Inflammatory macrophage treated with lipopolysaccharide for 1 hour (primary cell): ENCODE measurements at regions not wholly inside any gene's neighbourhood (a gene's known extent, or its start where the extent isn't known, plus 50 kb on each side); places are given as distances from the start of the nearest gene placed in this dataset.

Source experiments
- DNase-seq, 2 donors: peaks; one replicate each; pipeline ENCODE4 v3.0.0-alpha.2; 2020 to 2022

DNA sequence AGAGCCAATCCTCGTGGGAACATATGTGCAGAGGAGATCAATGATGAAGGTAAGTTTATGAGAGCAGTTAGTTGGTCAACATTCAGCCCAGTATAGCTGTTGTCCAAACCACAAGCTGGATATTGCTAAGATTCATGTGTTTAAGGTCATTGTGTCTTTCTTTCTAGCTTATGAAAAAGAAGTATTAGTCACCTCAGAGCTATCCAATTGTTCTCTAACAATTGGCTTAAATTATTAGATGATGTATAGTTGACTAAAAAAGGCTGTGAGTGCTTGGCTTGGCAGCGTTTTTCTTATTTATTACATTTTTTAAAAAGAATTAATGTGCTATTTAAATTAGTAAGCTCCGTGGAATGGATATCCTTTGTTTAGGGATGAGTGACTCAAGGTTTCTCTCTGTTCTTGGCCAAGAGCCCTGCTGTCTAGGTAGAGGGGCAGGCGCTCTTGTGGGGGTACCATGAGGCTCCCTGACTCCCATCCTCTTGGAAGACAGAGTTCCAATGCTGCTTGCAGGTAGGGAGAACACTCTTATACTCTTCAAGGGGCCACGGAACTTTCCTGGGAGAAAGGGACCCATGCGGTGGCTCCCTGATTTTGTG, 487.4 kb downstream of the IRX1 start:
- no peak for DNase-seq

- no peak for DNase-seq
Observed at GRCh38 chr5:4083591-4084337, 488.1 kb downstream of the IRX1 start.

DNA sequence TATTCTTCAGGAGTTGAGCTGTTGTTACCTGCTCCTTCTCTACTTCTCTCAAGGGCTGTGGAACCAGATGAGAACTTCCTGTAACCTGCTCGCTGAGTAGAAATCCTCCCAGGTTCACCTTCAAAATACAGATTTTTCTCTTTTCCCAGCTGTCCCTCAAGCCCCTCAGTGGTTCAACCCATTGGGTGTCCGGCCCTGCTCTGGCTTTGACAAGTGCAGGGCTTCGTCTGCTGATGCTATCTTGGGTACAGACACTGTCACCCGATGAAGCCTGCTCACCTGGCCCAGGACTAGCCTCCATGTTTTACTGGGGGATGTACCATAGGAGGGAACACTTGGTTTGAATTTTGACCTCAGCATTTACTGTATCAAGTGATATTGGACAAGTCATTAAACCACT, 490.4 kb downstream of the IRX1 start:
- no peak for DNase-seq

DNA sequence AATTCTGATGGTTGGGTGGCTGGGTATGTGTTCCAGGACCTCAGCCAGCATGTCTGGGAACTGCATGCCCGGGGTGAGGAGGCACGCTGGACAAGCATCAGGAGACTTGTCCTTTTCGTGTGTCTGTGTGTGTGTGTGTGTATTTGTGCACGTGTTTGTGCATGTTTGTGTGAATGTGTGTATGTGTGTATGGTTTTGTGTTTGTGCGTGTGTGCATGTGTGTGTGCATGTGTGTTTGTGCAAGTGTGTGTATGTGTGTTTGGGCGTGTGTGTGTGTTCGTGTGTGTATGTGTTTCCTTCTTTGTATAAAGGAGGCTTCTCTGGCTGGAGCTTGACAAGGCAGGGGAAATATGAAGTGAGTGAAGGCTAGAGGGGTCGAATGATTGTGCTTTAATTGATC, 491.5 kb downstream of the IRX1 start:
- no peak for DNase-seq

DNA sequence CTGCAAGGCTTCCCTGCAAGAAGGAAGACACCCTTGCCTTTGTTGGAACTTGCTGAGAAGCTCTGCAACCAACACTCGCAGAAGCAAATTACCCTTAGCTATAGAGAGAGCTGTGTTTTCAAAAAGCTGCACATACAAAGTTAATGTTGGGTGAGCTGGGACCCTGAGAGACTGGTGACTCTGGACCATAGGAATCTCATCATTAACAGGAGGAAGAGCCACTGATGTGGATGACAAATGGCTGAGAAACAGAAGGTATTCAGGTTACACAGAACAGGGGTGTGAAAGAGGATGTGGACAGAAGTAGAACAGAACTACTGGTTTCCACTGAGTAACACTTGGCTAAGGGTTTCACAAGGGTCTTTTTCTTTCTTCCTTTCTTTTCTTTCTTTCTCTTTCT, 493.5 kb downstream of the IRX1 start:
- DNase-seq = no peak

- no peak for DNase-seq
Observed at GRCh38 chr5:4093236-4093635, 497.6 kb downstream of the IRX1 start.

DNA sequence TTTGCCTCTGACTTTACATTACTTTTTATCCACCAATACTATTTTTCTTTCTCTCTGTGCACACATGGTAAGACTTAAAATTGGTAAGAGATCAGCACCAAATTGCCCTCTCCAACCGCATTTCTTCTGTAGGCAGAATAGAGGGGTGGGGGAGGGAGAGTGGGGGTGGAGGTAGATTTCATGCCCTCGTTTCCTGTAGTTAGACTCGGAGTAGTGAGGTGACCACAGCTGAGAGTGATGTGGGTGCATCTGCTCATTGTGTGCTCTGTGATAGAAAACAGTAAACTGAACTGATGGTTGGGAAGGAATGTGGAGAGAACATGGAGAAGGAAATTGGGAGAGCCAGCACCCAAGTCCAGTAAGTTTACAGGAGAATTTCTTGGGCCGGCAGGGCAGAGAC, 498.3 kb downstream of the IRX1 start:
- no peak for DNase-seq

DNA sequence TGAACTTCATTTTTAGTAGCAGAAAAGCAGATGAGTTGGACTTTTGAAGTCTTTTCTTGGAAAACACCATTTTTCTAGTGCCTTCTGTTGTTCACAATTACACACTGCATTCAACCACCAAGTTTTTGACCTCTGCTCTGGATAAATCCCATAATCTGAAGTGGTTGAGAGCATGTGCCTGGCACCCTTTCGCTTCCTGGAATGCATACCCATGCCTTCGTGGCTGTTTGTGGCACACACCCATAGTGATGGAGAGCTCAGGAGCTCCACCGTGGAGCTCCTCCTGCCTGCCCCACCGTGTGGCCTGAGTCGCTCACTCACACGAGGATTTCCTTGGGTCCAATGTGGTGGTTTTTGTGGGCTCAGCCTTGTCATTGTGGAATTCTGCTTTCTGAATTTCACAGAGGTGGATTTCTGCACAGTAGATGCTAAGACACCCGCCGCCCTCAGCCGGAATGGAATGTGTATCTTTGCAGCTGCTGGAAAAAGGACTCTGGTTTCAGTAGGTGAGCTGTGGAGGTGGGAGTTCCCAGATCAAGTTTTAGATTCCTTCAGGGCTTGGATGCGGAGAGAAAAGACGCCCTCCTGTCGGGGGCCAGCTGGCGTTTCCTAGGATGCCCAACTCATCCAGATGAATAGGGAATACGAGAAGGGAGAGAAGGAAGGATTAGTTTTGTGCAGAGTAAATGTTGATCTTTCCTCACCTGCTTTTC, 500.4 kb downstream of the IRX1 start:
- no peak for DNase-seq

DNA sequence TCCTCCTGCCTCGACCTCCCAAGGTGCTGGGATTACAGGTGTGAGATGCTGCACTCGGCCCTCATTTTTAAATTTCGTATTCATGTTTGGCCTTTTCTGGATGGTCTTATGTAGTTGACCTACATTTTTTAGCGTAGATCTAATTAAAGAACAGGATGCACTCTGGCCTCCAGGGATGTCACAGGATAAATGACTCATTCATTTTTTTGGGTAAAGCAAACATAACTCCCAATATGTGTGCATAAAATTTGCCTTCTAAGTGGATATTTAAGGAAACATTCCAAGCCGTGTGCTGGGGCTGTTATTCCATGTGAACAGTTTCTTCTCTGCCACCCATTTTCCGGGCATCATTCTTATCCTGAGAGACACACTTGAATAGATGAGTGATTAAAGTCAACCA, 501.6 kb downstream of the IRX1 start:
- DNase-seq = no peak

- no peak for DNase-seq
Observed at GRCh38 chr5:4098226-4098625, 502.6 kb downstream of the IRX1 start.

GRCh38 chr5:4099386-4099785, 503.8 kb downstream of the IRX1 start:
- DNase-seq = no peak

DNA sequence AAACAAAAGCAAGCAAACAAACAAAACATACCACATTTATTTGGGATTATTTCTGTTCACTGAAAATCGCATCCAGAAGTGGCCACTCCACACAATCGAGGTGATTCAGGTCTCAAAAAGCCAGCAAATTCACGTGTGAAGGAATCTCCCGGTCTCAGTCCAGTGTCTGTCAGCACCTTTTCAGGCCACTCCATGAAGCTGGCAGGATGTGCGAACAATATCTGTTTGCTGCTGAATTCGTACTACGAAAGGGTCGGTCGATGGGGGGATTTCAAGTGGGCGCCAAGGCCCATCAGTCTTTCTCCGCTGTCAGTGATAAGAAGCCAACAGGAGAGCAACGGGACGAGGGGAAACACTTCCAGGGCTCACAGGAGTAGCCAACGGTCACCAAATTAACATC, 505.1 kb downstream of the IRX1 start:
- no peak for DNase-seq

GRCh38 chr5:4101189-4101588, 505.6 kb downstream of the IRX1 start:
- no peak for DNase-seq

DNA sequence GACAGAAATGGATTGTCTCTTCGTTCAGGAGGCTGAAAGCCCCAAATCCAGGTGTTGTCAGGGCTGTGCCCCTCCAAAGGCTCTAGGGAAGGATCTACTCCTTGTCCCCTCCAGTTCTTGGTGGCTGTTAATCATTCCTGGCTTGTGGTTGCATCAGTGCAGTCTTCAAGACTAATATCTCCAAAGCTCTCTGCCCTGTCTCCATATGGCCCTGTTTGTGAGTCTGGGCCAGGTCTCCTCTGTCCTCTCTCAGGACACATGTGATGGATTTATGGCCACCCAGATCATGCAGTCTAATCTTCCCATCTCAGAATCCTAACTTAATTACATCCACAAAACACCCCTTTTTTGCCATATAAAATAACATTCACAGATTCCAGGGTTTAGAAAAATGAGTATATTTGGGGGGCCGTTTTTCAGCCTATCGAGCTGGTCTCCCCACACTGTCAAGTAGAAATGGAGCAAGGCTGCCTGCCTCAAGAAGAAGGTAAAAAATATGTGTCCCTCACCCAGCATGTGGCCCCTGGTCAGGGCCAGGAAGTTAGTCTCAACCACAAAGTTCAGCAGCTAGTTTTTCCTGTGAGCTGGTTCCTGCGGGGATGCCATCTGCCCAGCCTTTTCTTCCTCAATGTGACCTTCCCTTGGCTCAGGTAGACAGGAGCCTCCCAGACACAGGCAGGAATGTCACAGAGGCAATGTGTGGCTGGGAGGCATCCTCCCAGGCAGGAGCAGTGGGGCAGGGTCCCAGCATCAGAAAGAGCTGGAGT, 509.4 kb downstream of the IRX1 start:
- no peak for DNase-seq

- no peak for DNase-seq
Observed at GRCh38 chr5:4108690-4109089, 513.1 kb downstream of the IRX1 start.

GRCh38 chr5:4113426-4113825, 517.8 kb downstream of the IRX1 start:
- no peak for DNase-seq

DNA sequence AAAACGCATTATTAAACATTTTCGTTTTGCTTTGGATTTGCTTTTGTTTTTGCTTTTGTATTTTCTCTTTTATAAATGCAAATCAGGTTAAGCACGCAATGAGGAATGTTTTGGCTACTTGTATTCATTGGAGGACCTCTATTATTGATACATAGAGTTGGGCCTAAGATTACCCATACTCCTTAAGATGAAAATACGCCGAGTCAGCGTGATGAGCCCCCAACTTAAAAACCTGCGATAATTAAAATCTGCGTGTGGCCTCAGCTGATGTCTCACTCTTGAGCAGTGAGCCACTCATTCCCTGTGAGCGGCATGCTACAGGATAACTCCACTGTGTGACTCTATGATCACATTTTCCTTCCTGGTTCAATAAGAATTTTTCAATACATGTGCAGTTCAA, 518.3 kb downstream of the IRX1 start:
- no peak for DNase-seq

DNA sequence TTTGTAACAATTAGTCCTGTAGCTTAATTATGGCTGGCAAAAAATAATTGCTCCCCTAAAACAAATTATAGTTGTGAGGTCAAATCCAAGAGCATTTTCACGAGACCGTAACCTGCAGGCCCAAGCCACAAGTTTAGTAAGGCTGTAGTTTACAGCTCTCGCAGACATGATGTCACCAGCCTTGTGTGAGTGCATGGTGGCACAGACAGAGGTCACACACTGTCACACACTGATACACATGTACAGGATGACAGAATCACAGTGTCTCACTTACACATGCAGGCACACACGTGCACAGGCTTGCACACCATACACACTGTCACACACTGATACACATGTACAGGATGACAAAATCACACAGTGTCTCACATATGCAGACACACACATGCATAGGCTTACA, 518.8 kb downstream of the IRX1 start:
- DNase-seq = no peak

DNA sequence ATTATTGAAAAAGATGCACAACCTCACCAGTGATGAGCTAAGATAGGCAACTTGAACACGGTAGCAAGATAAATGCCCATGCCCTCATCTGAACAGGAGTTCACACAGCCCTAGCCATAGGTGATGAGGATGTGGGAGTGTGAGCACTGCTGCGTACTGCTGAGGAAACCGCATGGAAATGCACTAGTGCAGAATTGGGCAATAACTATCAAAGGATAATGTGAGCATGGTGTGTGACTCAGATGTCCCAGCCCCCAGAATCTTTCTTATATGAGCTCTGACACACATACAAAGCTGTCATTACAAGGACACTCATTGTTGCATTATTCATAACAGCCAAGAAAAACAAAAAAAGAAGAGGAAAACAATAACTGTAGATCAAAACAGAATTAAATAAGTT, 521.2 kb downstream of the IRX1 start:
- no peak for DNase-seq

DNA sequence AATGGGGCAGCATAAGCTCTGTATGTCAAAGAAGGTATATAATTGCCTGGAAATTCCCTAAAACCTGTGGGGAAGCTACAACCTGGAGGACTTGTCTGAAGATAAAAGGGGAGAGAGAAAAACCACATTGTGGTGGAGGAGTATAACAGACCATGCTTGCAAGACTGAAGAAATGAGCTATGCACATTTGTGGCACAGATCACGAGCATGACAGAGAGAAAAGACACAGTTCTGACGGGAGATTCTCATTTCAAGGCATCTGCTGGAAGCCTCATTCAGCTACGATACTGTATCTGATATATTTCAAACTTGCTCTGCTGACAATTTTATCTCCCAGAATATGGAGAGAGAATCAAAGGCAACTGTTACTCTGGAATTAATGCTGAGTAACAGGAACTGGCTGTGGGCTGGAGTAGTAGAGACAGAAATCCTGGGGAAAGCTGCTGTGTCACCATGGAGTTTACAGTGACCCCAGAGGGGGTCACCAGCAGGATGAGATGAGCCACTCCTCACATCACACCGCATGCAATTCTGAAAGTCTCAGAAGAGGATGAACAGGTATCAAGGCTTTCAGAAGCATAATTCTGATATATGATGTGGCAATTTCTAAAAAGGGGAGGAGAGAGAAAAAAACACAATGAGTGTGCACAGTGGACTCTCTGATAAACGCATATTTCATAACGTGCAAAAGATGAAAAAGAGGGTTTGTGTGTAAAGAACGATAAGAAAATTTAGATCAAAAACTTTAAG, 528.8 kb downstream of the IRX1 start:
- DNase-seq = no peak

DNA sequence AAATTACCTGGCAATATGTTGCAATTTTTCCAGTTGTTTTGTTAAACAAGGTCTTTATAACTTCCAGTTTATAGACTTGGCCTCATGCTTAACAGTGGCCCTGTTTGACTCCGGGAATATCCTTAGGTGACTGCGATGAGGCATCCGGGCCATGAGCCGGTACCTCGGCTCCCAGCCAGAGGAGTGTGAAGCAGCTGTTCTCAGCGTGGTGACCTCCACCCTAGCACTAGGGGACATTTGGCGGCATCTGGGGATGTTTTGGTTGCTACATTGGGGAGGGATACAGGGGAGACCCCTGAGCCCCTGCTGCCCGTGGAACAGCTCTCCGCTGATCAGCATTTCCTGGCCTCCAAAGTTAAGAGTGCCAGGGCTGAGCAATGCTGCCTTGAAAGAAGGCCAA, 533.4 kb downstream of the IRX1 start:
- no peak for DNase-seq

GRCh38 chr5:4129523-4129922, 533.9 kb downstream of the IRX1 start:
- no peak for DNase-seq

DNA sequence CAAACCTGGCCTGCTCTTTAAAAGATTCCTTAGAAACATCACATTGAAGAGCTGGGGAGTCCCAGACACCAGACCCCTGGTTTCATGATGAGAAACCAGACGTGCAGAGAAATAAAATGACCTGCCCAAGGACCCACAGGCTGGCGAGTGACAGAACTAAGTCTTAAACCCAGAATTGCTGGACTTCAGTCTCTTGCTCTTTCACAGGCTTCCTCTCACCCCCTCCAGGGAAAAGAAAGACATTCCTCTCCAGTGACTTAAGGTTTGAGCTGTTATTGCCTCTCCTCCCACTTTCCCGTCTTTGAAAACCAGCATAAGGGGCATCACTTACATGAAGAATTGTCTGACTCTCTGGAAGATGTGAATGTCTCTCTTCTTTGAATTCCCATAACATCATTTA, 535.2 kb downstream of the IRX1 start:
- DNase-seq = no peak
